ENCODE measurements at regions not wholly inside any gene's neighbourhood (a gene's known extent, or its start where the extent isn't known, plus 50 kb on each side); places are given as distances from the start of the nearest gene placed in this dataset.

DNA sequence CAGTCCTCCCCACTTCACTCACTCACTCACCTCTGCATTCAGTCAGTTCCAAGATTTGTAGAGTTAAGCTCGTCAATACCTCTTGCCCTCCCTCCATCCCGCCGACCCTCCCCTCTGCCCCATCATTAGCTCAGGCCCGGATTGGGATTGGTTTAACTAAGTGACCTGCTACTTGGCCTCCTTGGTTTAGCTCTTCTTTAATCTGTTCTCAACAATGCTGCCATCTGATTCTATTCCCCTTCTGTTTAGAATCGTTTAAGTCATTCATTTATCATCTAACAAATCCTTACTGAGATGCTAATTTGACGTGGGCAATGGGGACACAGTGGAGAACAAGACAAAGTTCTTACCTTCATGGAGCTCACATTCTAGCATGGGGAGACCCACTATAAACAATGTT lies 204.6 kb downstream of the MTX2 start:
- WGBS (ENCODE audit: extremely low coverage, insufficient coverage, low lambda C conversion rate): no CpG with 5 or more reads among the region's 6 CpGs
- Histone ChIP-seq H3K18ac (ENCODE audit: low read length) (no peak overlapping the region), H3K4me1 (ENCODE audit: control insufficient read depth, low read depth, low read length) (no peaks in the 10 kb centered on the region), H3K27me3 (ENCODE audit: insufficient read depth, low read length, poor library complexity) (no peaks in the 10 kb centered on the region), H3K56ac (ENCODE audit: low read length) (no peak overlapping the region), H4K8ac (ENCODE audit: low read depth, low read length) (no peak overlapping the region), H3K36me3 (ENCODE audit: control insufficient read depth, insufficient read depth, low read length) (no peaks in the 10 kb centered on the region), H2BK5ac (ENCODE audit: low read length) (no peak overlapping the region), H2BK120ac (ENCODE audit: low read depth, low read length) (no peak overlapping the region), H4K5ac (ENCODE audit: low read length) (no peak overlapping the region), H3K4ac (ENCODE audit: low read depth, low read length) (no peak overlapping the region), H3K79me1 (ENCODE audit: low read length) (no peaks in the 10 kb centered on the region), H2BK15ac (replicated peaks; ENCODE audit: low read depth) (no peak overlapping the region), H3K9ac (ENCODE audit: low read length) (no peak overlapping the region), H3K27ac (ENCODE audit: low read depth, low read length) (no peak overlapping the region), H3K23ac (ENCODE audit: low read length) (no peak overlapping the region), H3K4me3 (ENCODE audit: low read length) (no peak overlapping the region), H2AK5ac (ENCODE audit: low read length) (no peak overlapping the region), H3K4me2 (ENCODE audit: low read length) (no peak overlapping the region), H3K79me2 (ENCODE audit: control insufficient read depth, insufficient read depth, low read length) (no peaks in the 10 kb centered on the region)
- DNase-seq: no peak

- Histone ChIP-seq H3K36me3 (ENCODE audit: control insufficient read depth, insufficient read depth, low read length) (no peaks in the 10 kb centered on the region), H3K18ac (ENCODE audit: low read length) (no peak overlapping the region), H3K9ac (ENCODE audit: low read length) (no peak overlapping the region), H2AK5ac (ENCODE audit: low read length) (no peak overlapping the region), H3K56ac (ENCODE audit: low read length) (no peak overlapping the region), H4K5ac (ENCODE audit: low read length) (no peak overlapping the region), H3K4me2 (ENCODE audit: low read length) (no peak overlapping the region), H3K79me1 (ENCODE audit: low read length) (no peaks in the 10 kb centered on the region), H3K4me1 (ENCODE audit: control insufficient read depth, low read depth, low read length) (no peaks in the 10 kb centered on the region), H2BK5ac (ENCODE audit: low read length) (no peak overlapping the region), H4K8ac (ENCODE audit: low read depth, low read length) (no peak overlapping the region), H3K79me2 (ENCODE audit: control insufficient read depth, insufficient read depth, low read length) (no peaks in the 10 kb centered on the region), H3K4ac (ENCODE audit: low read depth, low read length) (no peak overlapping the region), H2BK15ac (replicated peaks; ENCODE audit: low read depth) (no peak overlapping the region), H3K27ac (ENCODE audit: low read depth, low read length) (no peak overlapping the region), H3K27me3 (ENCODE audit: insufficient read depth, low read length, poor library complexity) (no peaks in the 10 kb centered on the region), H3K4me3 (ENCODE audit: low read length) (no peak overlapping the region), H3K23ac (ENCODE audit: low read length) (no peak overlapping the region), H2BK120ac (ENCODE audit: low read depth, low read length) (no peak overlapping the region)
- DNase-seq: no peak
- WGBS (ENCODE audit: extremely low coverage, insufficient coverage, low lambda C conversion rate): no CpG with 5 or more reads among the region's 1 CpG
Observed at GRCh38 chr2:176477336-176477735, 208.1 kb downstream of the MTX2 start.

GRCh38 chr2:176479961-176480360 lies 210.7 kb downstream of the MTX2 start:
- H3K9ac ChIP-seq (ENCODE audit: low read length): no peak overlapping the region
- no peak overlapping the region for H3K4me2 ChIP-seq (ENCODE audit: low read length)
- DNase-seq: no peak
- no peak overlapping the region for H3K27ac ChIP-seq (ENCODE audit: low read depth, low read length)
- H3K4me3 ChIP-seq (ENCODE audit: low read length): no peak overlapping the region
- H4K5ac ChIP-seq (ENCODE audit: low read length): no peak overlapping the region
- H3K4me1 ChIP-seq (ENCODE audit: control insufficient read depth, low read depth, low read length): no peaks in the 10 kb centered on the region
- H2BK5ac ChIP-seq (ENCODE audit: low read length): no peak overlapping the region
- no peaks in the 10 kb centered on the region for H3K79me2 ChIP-seq (ENCODE audit: control insufficient read depth, insufficient read depth, low read length)
- no peak overlapping the region for H2BK120ac ChIP-seq (ENCODE audit: low read depth, low read length)
- H3K36me3 ChIP-seq (ENCODE audit: control insufficient read depth, insufficient read depth, low read length): no peaks in the 10 kb centered on the region
- no peak overlapping the region for H2BK15ac ChIP-seq (replicated peaks; ENCODE audit: low read depth)
- no peaks in the 10 kb centered on the region for H3K27me3 ChIP-seq (ENCODE audit: insufficient read depth, low read length, poor library complexity)
- H3K56ac ChIP-seq (ENCODE audit: low read length): no peak overlapping the region
- H2AK5ac ChIP-seq (ENCODE audit: low read length): no peak overlapping the region
- H4K8ac ChIP-seq (ENCODE audit: low read depth, low read length): no peak overlapping the region
- H3K79me1 ChIP-seq (ENCODE audit: low read length): no peaks in the 10 kb centered on the region
- H3K18ac ChIP-seq (ENCODE audit: low read length): no peak overlapping the region
- no CpG with 5 or more reads among the region's 1 CpG for WGBS (ENCODE audit: extremely low coverage, insufficient coverage, low lambda C conversion rate)
- H3K4ac ChIP-seq (ENCODE audit: low read depth, low read length): no peak overlapping the region
- no peak overlapping the region for H3K23ac ChIP-seq (ENCODE audit: low read length)

DNA sequence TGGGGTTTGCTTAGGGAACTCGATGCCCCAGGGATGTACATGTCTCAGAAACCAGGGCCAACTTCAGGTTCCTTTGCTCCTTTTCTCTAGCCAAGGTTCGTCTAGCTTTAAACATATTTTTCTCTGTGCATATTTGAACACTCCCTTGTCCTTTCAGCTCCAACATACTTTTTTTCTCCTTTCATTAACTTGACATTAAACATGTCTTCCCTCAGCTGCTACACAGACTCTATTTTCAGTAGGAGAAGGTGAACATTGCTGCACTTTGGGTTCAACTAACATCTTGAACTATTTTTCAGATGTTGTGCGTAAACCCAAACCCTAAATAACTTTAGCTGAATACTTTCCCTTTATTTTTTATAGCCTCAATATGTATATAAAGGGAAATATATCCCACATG lies 212.9 kb downstream of the MTX2 start:
- Histone ChIP-seq H3K4me1 (ENCODE audit: control insufficient read depth, low read depth, low read length) (no peaks in the 10 kb centered on the region), H3K27me3 (ENCODE audit: insufficient read depth, low read length, poor library complexity) (no peaks in the 10 kb centered on the region), H2AK5ac (ENCODE audit: low read length) (no peak overlapping the region), H3K79me1 (ENCODE audit: low read length) (no peaks in the 10 kb centered on the region), H2BK5ac (ENCODE audit: low read length) (no peak overlapping the region), H2BK120ac (ENCODE audit: low read depth, low read length) (no peak overlapping the region), H4K5ac (ENCODE audit: low read length) (no peak overlapping the region), H3K27ac (ENCODE audit: low read depth, low read length) (no peak overlapping the region), H3K36me3 (ENCODE audit: control insufficient read depth, insufficient read depth, low read length) (no peaks in the 10 kb centered on the region), H3K18ac (ENCODE audit: low read length) (no peak overlapping the region), H3K4me2 (ENCODE audit: low read length) (no peak overlapping the region), H2BK15ac (replicated peaks; ENCODE audit: low read depth) (no peak overlapping the region), H3K79me2 (ENCODE audit: control insufficient read depth, insufficient read depth, low read length) (no peaks in the 10 kb centered on the region), H3K23ac (ENCODE audit: low read length) (no peak overlapping the region), H3K4me3 (ENCODE audit: low read length) (no peak overlapping the region), H3K9ac (ENCODE audit: low read length) (no peak overlapping the region), H4K8ac (ENCODE audit: low read depth, low read length) (no peak overlapping the region), H3K4ac (ENCODE audit: low read depth, low read length) (no peak overlapping the region), H3K56ac (ENCODE audit: low read length) (no peak overlapping the region)
- WGBS (ENCODE audit: extremely low coverage, insufficient coverage, low lambda C conversion rate): no CpG with 5 or more reads among the region's 3 CpGs
- DNase-seq: no peak

GRCh38 chr2:176483476-176483875 lies 214.2 kb downstream of the MTX2 start:
- no peaks in the 10 kb centered on the region for H3K27me3 ChIP-seq (ENCODE audit: insufficient read depth, low read length, poor library complexity)

DNA sequence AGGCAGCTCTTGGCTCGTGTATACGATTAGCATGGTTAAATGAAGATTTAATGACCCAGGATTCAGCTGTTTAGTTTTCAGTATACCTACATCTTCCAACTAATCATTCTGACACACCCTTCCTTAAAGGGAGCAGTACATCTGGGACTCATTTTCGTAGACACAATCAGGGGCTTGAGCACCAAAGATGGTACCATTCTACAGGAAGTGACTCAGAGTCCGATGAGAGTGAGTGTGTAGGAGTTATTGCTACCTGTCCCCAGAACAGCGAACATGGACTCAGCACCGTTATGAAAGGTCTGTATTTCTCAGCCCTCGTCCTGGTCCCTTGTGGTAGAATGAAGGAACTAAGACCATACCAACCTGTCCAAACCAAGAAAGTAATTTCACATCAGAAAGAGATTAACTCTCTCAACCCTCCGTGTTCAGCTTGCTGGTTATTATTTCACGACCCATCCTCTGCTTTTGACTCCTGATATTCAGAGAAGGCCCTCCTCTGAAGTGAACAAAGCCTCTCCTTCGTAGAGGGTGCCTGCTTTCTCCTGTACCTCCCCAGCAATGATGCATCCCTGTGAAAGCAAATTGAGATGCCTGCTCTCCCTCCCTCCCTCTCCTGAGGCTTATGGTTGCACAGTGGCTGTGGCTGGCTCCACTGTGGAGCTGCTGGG lies 214.8 kb downstream of the MTX2 start:
- Histone ChIP-seq H3K36me3 (ENCODE audit: control insufficient read depth, insufficient read depth, low read length) (no peaks in the 10 kb centered on the region), H2BK120ac (ENCODE audit: low read depth, low read length) (no peak overlapping the region), H3K27me3 (ENCODE audit: insufficient read depth, low read length, poor library complexity) (no peaks in the 10 kb centered on the region), H3K79me2 (ENCODE audit: control insufficient read depth, insufficient read depth, low read length) (no peaks in the 10 kb centered on the region), H4K5ac (ENCODE audit: low read length) (no peak overlapping the region), H2AK5ac (ENCODE audit: low read length) (no peak overlapping the region), H3K4me1 (ENCODE audit: control insufficient read depth, low read depth, low read length) (no peaks in the 10 kb centered on the region), H4K8ac (ENCODE audit: low read depth, low read length) (no peak overlapping the region), H3K23ac (ENCODE audit: low read length) (no peak overlapping the region), H3K4ac (ENCODE audit: low read depth, low read length) (no peak overlapping the region), H2BK15ac (replicated peaks; ENCODE audit: low read depth) (no peak overlapping the region), H3K9ac (ENCODE audit: low read length) (no peak overlapping the region), H3K79me1 (ENCODE audit: low read length) (no peaks in the 10 kb centered on the region), H3K56ac (ENCODE audit: low read length) (no peak overlapping the region), H3K27ac (ENCODE audit: low read depth, low read length) (no peak overlapping the region), H3K4me3 (ENCODE audit: low read length) (no peak overlapping the region), H2BK5ac (ENCODE audit: low read length) (no peak overlapping the region), H3K4me2 (ENCODE audit: low read length) (no peak overlapping the region), H3K18ac (ENCODE audit: low read length) (no peak overlapping the region)
- no CpG with 5 or more reads among the region's 10 CpGs for WGBS (ENCODE audit: extremely low coverage, insufficient coverage, low lambda C conversion rate)
- DNase-seq: no peak

More at GRCh38 chr2:176483476-176483875, 214.2 kb downstream of the MTX2 start:
- Histone ChIP-seq H2AK5ac (ENCODE audit: low read length) (no peak overlapping the region), H3K18ac (ENCODE audit: low read length) (no peak overlapping the region), H3K56ac (ENCODE audit: low read length) (no peak overlapping the region), H3K4me1 (ENCODE audit: control insufficient read depth, low read depth, low read length) (no peaks in the 10 kb centered on the region), H2BK120ac (ENCODE audit: low read depth, low read length) (no peak overlapping the region), H3K23ac (ENCODE audit: low read length) (no peak overlapping the region), H2BK5ac (ENCODE audit: low read length) (no peak overlapping the region), H3K4ac (ENCODE audit: low read depth, low read length) (no peak overlapping the region), H3K4me2 (ENCODE audit: low read length) (no peak overlapping the region), H3K36me3 (ENCODE audit: control insufficient read depth, insufficient read depth, low read length) (no peaks in the 10 kb centered on the region), H3K79me2 (ENCODE audit: control insufficient read depth, insufficient read depth, low read length) (no peaks in the 10 kb centered on the region), H3K79me1 (ENCODE audit: low read length) (no peaks in the 10 kb centered on the region), H2BK15ac (replicated peaks; ENCODE audit: low read depth) (no peak overlapping the region), H4K5ac (ENCODE audit: low read length) (no peak overlapping the region), H3K27ac (ENCODE audit: low read depth, low read length) (no peak overlapping the region), H3K4me3 (ENCODE audit: low read length) (no peak overlapping the region), H4K8ac (ENCODE audit: low read depth, low read length) (no peak overlapping the region), H3K9ac (ENCODE audit: low read length) (no peak overlapping the region)
- DNase-seq: no peak
- WGBS (ENCODE audit: extremely low coverage, insufficient coverage, low lambda C conversion rate): no CpG with 5 or more reads among the region's 7 CpGs
